K562 (cell line): ENCODE measurements at regions not wholly inside any gene's neighbourhood (a gene's known extent, or its start where the extent isn't known, plus 50 kb on each side); places are given as distances from the start of the nearest gene placed in this dataset.

ENCODE experiments used
- ATAC-seq: fragments of 200-7000 bp; cut with Tn5 transposase; 3 replicates; pipeline ENCODE4 v1.9.1; 2020; ENCODE audit warnings: moderate library complexity
- BruUV-seq: library from RNA; stranded (reverse); fragments of 400-500 nt; replicated peaks from 2 replicates; lab custom pipeline; 2021; lab: Mats Ljungman, UMichigan
- CTCF ChIA-PET: fragments of 300-600 bp; formaldehyde crosslinking; extraction: SDS; loops from one replicate; lab custom pipeline; 2021; ENCODE audit warnings: low intra/inter-chr PET ratio; lab: Yijun Ruan, JAX
- POLR2A ChIA-PET: fragments of 300-600, 350-650 bp; sonication (Branson Sonifier 250); formaldehyde crosslinking; extraction: SDS; loops from one replicate; lab custom pipeline; 2021; ENCODE audit warnings: antibody characterized with exemption, inconsistent platforms; lab: Yijun Ruan, JAX
- DNase-seq, 4 experiments: peaks; one replicate each; pipeline versions ENCODE4 v3.0.0 to v3.0.0-alpha.2; 2011 to 2018; ENCODE audit warnings: low spot score in 3 of 4, mixed read lengths in 3 of 4; ENCODE audit errors: extremely low read depth in 1 of 4
- FAIRE-seq: peaks from 2 replicates; lab custom pipeline; 2011; peaks lifted over from hg19 to GRCh38; lab: Jason Lieb, UNC
- H2AFZ ChIP-seq: 2 replicates; pipeline ENCODE4 v1.6.0; 2011; ENCODE audit warnings: low read depth, low read length, control low read depth, inconsistent platforms
- H3K27ac ChIP-seq: fragments of 200-600 bp; 3 replicates; pipeline ENCODE4 v1.8.0; 2011; ENCODE audit warnings: low read depth, mild to moderate bottlenecking, control low read depth, inconsistent platforms, low read length, moderate library complexity, mixed read lengths; ENCODE audit errors: extremely low read depth
- H3K27me3 ChIP-seq, 2 experiments: fragments of 300-600 bp in 1 of 2; 2 replicates in 1 of 2; 3 replicates in 1 of 2; pipeline versions ENCODE4 v1.6.0 to v1.8.0; 2011; ENCODE audit warnings: inconsistent platforms in 2 of 2, low read length in 2 of 2, mild to moderate bottlenecking in 1 of 2, mixed read lengths in 1 of 2, moderate library complexity in 1 of 2; ENCODE audit not compliant: control insufficient read depth in 2 of 2, insufficient read depth in 2 of 2
- H3K36me3 ChIP-seq: fragments of 300-600 bp; 3 replicates; pipeline ENCODE4 v1.8.0; 2011; ENCODE audit warnings: mild to moderate bottlenecking, low read length, inconsistent platforms; ENCODE audit not compliant: control insufficient read depth, insufficient read depth
- H3K4me1 ChIP-seq, 2 experiments: fragments of 200-600 bp in 1 of 2; replicated peaks in 1 of 2; 2 replicates in 1 of 2; 3 replicates in 1 of 2; pipeline versions ENCODE4 v1.5.1 to v1.8.0; 2011; ENCODE audit warnings: inconsistent platforms in 2 of 2, low read length in 2 of 2, mild to moderate bottlenecking in 1 of 2, mixed read lengths in 1 of 2, moderate library complexity in 1 of 2; ENCODE audit not compliant: control insufficient read depth in 2 of 2, insufficient read depth in 2 of 2
- H3K4me2 ChIP-seq: 2 replicates; pipeline ENCODE4 v1.6.1; 2011; ENCODE audit warnings: low read length, control low read depth, inconsistent platforms, mixed read lengths; ENCODE audit not compliant: insufficient read depth
- H3K4me3 ChIP-seq: fragments of 200-600 bp; sonication (generic), shearing (Covaris generic); 2 replicates; pipeline ENCODE4 v1.5.1; 2016; ENCODE audit warnings: control low read depth, inconsistent platforms
- H3K79me2 ChIP-seq: fragments of 200-600 bp; 3 replicates; pipeline ENCODE4 v1.8.0; 2011; ENCODE audit warnings: low read length, inconsistent platforms; ENCODE audit not compliant: control insufficient read depth, insufficient read depth
- H3K9ac ChIP-seq, 2 experiments: 2 replicates each; pipeline versions ENCODE4 v1.6.0 to v1.6.1; 2011; ENCODE audit warnings: low read depth in 2 of 2, low read length in 2 of 2, control low read depth in 1 of 2, inconsistent platforms in 1 of 2, mild to moderate bottlenecking in 1 of 2, mixed read lengths in 1 of 2; ENCODE audit not compliant: insufficient read depth in 1 of 2
- H3K9me1 ChIP-seq: one replicate; pipeline ENCODE4 v1.6.0; 2011; ENCODE audit warnings: inconsistent platforms, mild to moderate bottlenecking, low read length, moderate library complexity; ENCODE audit not compliant: control insufficient read depth, insufficient read depth
- H3K9me3 ChIP-seq: replicated peaks from 2 replicates; pipeline ENCODE4 v1.5.1; 2011; ENCODE audit warnings: low read depth, low read length, inconsistent platforms; ENCODE audit not compliant: control insufficient read depth, insufficient read depth
- H4K20me1 ChIP-seq: replicated peaks from 2 replicates; pipeline ENCODE4 v1.6.1; 2011; ENCODE audit warnings: low read length, inconsistent platforms, mixed read lengths; ENCODE audit not compliant: control insufficient read depth, insufficient read depth
- ARNT ChIP-seq, 2 experiments: fragments of 450-650 bp; IDR thresholded peaks; 2 replicates each; pipeline ENCODE4 v1.6.1; 2016; ENCODE audit warnings: mild to moderate bottlenecking in 1 of 2
- CBFA2T3 ChIP-seq: fragments of 450-650 bp; IDR thresholded peaks from 2 replicates; pipeline ENCODE4 v1.6.1; 2017
- EP300 ChIP-seq: IDR thresholded peaks from 2 replicates; pipeline ENCODE4 v1.6.1; 2012; ENCODE audit warnings: low read length, improper control_type of control experiment
- ETV5 ChIP-seq: sonication (generic); formaldehyde crosslinking; IDR thresholded peaks from 2 replicates; pipeline ENCODE4 v1.4.0; 2020; ENCODE audit warnings: low read depth, mild to moderate bottlenecking, missing genetic modification reagents
- FOXA3 ChIP-seq, 2 experiments: fragments of 450-650 bp in 1 of 2; sonication (generic) in 1 of 2; formaldehyde crosslinking; IDR thresholded peaks in 1 of 2; conservative IDR thresholded peaks in 1 of 2; 2 replicates each; pipeline versions ENCODE4 v1.4.0 to v1.8.0; 2020 to 2022; ENCODE audit warnings: mild to moderate bottlenecking in 2 of 2, missing genetic modification reagents in 1 of 2
- HNRNPUL1 ChIP-seq: fragments of 200-400 bp; formaldehyde crosslinking; IDR thresholded peaks from 2 replicates; pipeline ENCODE4 v1.6.1; 2017; ENCODE audit warnings: low read length
- JUNB ChIP-seq: fragments of 450-650 bp; formaldehyde crosslinking; conservative IDR thresholded peaks from 2 replicates; pipeline ENCODE4 v1.4.0; 2020; ENCODE audit warnings: mild to moderate bottlenecking
- MAFK ChIP-seq: IDR thresholded peaks from 2 replicates; pipeline ENCODE4 v1.6.1; 2011; ENCODE audit warnings: low read length, improper control_type of control experiment
- MXI1 ChIP-seq: IDR thresholded peaks from 2 replicates; pipeline ENCODE4 v1.6.1; 2011; ENCODE audit warnings: low read depth, mild to moderate bottlenecking, improper control_type of control experiment, low read length
- SAFB ChIP-seq: fragments of 200-400 bp; formaldehyde crosslinking; IDR thresholded peaks from 2 replicates; pipeline ENCODE4 v1.6.1; 2017; ENCODE audit warnings: low read depth, low read length, borderline replicate concordance
- SIRT6 ChIP-seq: IDR thresholded peaks from one replicate; pipeline ENCODE4 v1.6.1; 2012; ENCODE audit warnings: low read depth, mild to moderate bottlenecking, control low read depth, inconsistent platforms, low read length, moderate library complexity
- ZBED1 ChIP-seq: IDR thresholded peaks from 2 replicates; pipeline ENCODE4 v1.6.1; 2014
- ZNF134 ChIP-seq: fragments of 250-450 bp; sonication (Bioruptor Pico); conservative IDR thresholded peaks from 2 replicates; pipeline ENCODE4 v1.4.0; 2020
- ZNF24 ChIP-seq: fragments of 450-650 bp; IDR thresholded peaks from 2 replicates; pipeline ENCODE4 v1.6.1; 2016
- ZSCAN32 ChIP-seq: fragments of 450-650 bp; formaldehyde crosslinking; IDR thresholded peaks from 2 replicates; pipeline ENCODE4 v1.4.0; 2020; ENCODE audit warnings: mild to moderate bottlenecking, moderate library complexity
- WGBS: fragments of 100-300 bp; shearing (Covaris generic); methylation state at CpG from one replicate; pipeline ENCODE4 v1.1.6; 2016; ENCODE audit warnings: low coverage, mixed read lengths; ENCODE audit not compliant: insufficient coverage; ENCODE audit errors: missing lambda C conversion rate; 5-methylcytosine and 5-hydroxymethylcytosine counted together
- in situ Hi-C: fragments of 300-500 bp; cut with MboI; formaldehyde crosslinking; loops from 4 replicates; pipeline ENCODE4 v1.15.0; 2018; ENCODE audit warnings: inconsistent platforms, mixed read lengths
- intact Hi-C: fragments of 100-400 bp; cut with micrococcal nuclease; formaldehyde crosslinking; loops from 2 replicates; pipeline ENCODE4 v1.14.2; 2022
- TF ChIP-seq, protein P1 (sequence below): sonication (generic); formaldehyde crosslinking; IDR thresholded peaks from 2 replicates; pipeline ENCODE4 v1.4.0; 2020; ENCODE audit warnings: mild to moderate bottlenecking, missing genetic modification reagents
- TF ChIP-seq, protein P2 (sequence below): fragments of 450-650 bp; conservative IDR thresholded peaks from 2 replicates; pipeline ENCODE4 v1.6.1; 2016; ENCODE audit warnings: missing genetic modification characterization, low read depth, mild to moderate bottlenecking, missing compliant biosample characterization, moderate library complexity
- TF ChIP-seq, protein P3 (sequence below): IDR thresholded peaks from 2 replicates; pipeline ENCODE4 v1.6.1; 2014; ENCODE audit warnings: antibody characterized with exemption

DNA sequence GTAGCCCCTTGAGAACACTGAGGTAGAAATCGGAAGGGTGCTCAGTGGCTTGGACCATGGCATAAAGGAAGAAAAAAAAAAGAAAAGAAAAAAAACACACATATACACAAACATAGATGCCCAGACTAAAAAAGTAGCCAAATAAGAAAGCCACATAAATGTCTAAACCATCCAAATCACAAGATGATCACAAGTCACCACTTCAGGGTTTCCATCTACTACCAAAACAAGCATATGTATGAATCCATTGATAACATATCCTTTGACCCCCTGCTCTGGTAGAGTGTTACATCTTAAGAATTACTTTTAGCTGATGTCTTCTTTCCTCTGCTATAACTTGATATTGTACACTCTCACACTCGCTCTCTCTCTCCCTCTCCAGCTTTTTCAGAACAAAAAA lies 245.9 kb downstream of the AHR start:
- Histone ChIP-seq H4K20me1 (no peaks in the 10 kb centered on the region), H3K4me1 (no peaks in the 10 kb centered on the region), H3K9me1 (no peaks in the 10 kb centered on the region), H3K4me3 (no peak overlapping the region), H3K9me3 (no peaks in the 10 kb centered on the region), H3K79me2 (no peaks in the 10 kb centered on the region), H3K36me3 (no peaks in the 10 kb centered on the region), H3K9ac (no peak overlapping the region), H2AFZ (no peak overlapping the region), H3K27ac (no peak overlapping the region), H3K27me3 (no peaks in the 10 kb centered on the region), H3K4me2 (no peak overlapping the region)
- POLR2A ChIA-PET: no interaction called here
- BruUV-seq: no TSS peak
- no peak for DNase-seq
- intact Hi-C loops (no loop called here), in situ Hi-C loops (no loop called here)
- 0% methylated on average over 1 of the region's 2 CpGs for WGBS
- ATAC-seq: no peak
- FAIRE-seq: no peak
- no peak for TF ChIP-seq EP300
- TF ChIP-seq CBFA2T3: no peak
- no peak for TF ChIP-seq ARNT (IDR thresholded peaks at IDR 0.05)
- TF ChIP-seq, protein P1, sequence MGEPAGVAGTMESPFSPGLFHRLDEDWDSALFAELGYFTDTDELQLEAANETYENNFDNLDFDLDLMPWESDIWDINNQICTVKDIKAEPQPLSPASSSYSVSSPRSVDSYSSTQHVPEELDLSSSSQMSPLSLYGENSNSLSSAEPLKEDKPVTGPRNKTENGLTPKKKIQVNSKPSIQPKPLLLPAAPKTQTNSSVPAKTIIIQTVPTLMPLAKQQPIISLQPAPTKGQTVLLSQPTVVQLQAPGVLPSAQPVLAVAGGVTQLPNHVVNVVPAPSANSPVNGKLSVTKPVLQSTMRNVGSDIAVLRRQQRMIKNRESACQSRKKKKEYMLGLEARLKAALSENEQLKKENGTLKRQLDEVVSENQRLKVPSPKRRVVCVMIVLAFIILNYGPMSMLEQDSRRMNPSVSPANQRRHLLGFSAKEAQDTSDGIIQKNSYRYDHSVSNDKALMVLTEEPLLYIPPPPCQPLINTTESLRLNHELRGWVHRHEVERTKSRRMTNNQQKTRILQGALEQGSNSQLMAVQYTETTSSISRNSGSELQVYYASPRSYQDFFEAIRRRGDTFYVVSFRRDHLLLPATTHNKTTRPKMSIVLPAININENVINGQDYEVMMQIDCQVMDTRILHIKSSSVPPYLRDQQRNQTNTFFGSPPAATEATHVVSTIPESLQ (CRISPR knock-in tag): no peak
- TF ChIP-seq ZNF24: no peak
- no peak for TF ChIP-seq ZNF134 (CRISPR knock-in tag)
- no peak for TF ChIP-seq HNRNPUL1
- TF ChIP-seq JUNB (CRISPR knock-in tag): no peak
- TF ChIP-seq MXI1: no peak
- TF ChIP-seq, protein P2, sequence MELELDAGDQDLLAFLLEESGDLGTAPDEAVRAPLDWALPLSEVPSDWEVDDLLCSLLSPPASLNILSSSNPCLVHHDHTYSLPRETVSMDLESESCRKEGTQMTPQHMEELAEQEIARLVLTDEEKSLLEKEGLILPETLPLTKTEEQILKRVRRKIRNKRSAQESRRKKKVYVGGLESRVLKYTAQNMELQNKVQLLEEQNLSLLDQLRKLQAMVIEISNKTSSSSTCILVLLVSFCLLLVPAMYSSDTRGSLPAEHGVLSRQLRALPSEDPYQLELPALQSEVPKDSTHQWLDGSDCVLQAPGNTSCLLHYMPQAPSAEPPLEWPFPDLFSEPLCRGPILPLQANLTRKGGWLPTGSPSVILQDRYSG (tag): no peak
- no peak for TF ChIP-seq SAFB
- TF ChIP-seq, protein P3, sequence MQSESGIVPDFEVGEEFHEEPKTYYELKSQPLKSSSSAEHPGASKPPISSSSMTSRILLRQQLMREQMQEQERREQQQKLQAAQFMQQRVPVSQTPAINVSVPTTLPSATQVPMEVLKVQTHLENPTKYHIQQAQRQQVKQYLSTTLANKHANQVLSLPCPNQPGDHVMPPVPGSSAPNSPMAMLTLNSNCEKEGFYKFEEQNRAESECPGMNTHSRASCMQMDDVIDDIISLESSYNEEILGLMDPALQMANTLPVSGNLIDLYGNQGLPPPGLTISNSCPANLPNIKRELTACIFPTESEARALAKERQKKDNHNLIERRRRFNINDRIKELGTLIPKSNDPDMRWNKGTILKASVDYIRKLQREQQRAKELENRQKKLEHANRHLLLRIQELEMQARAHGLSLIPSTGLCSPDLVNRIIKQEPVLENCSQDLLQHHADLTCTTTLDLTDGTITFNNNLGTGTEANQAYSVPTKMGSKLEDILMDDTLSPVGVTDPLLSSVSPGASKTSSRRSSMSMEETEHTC: no peak
- TF ChIP-seq ZSCAN32 (CRISPR knock-in tag): no peak
- TF ChIP-seq FOXA3 (CRISPR knock-in tag; conservative IDR thresholded peaks at IDR 0.05 in 1 of 2, IDR thresholded peaks at IDR 0.05 in 1 of 2): no peak
- TF ChIP-seq ZBED1: no peak
- no peak for TF ChIP-seq MAFK
- TF ChIP-seq SIRT6: no peak
- TF ChIP-seq ETV5: no peak
- CTCF ChIA-PET: no interaction called here
